Calu3 (cell line): ENCODE measurements at regions not wholly inside any gene's neighbourhood (a gene's known extent, or its start where the extent isn't known, plus 50 kb on each side); places are given as distances from the start of the nearest gene placed in this dataset.

Experiments
- BruUV-seq: library from RNA; stranded (reverse); fragments of 400-500 nt; replicated peaks from 2 replicates; lab custom pipeline; 2021; lab: Mats Ljungman, UMichigan
- CTCF ChIA-PET: fragments of 300-600 bp; sonication (Branson Sonifier 250); formaldehyde crosslinking; loops from one replicate; lab custom pipeline; 2022; ENCODE audit warnings: antibody characterized with exemption; lab: Charles Lee
- DNase-seq: peaks from one replicate; pipeline ENCODE4 v3.0.0; 2022
- H3K27ac Mint-ChIP-seq: one replicate; pipeline ENCODE4 v1.8.0; 2022; ENCODE audit warnings: mixed read lengths; ENCODE audit not compliant: unreplicated experiment
- H3K27me3 Mint-ChIP-seq: one replicate; pipeline ENCODE4 v1.8.0; 2022; ENCODE audit warnings: mixed read lengths; ENCODE audit not compliant: unreplicated experiment
- H3K36me3 Mint-ChIP-seq: one replicate; pipeline ENCODE4 v1.8.0; 2022; ENCODE audit warnings: mild to moderate bottlenecking, moderate library complexity, mixed read lengths; ENCODE audit not compliant: insufficient read depth, unreplicated experiment
- H3K4me1 Mint-ChIP-seq: one replicate; pipeline ENCODE4 v1.8.0; 2022; ENCODE audit warnings: mild to moderate bottlenecking, low read depth, mixed read lengths; ENCODE audit not compliant: unreplicated experiment
- H3K4me3 Mint-ChIP-seq: one replicate; pipeline ENCODE4 v1.8.0; 2022; ENCODE audit warnings: mild to moderate bottlenecking, low read depth, moderate library complexity, mixed read lengths; ENCODE audit not compliant: unreplicated experiment
- H3K9me3 Mint-ChIP-seq: one replicate; pipeline ENCODE4 v1.8.0; 2022; ENCODE audit warnings: low read depth, mixed read lengths; ENCODE audit not compliant: unreplicated experiment
- CTCF ChIP-seq: fragments of 200-600 bp; IDR thresholded peaks from one replicate; pipeline ENCODE4 v1.8.0; 2022; ENCODE audit warnings: antibody characterized with exemption; ENCODE audit not compliant: unreplicated experiment
- intact Hi-C: fragments of 100-400 bp; cut with micrococcal nuclease; formaldehyde crosslinking; loops from one replicate; pipeline ENCODE4 v1.10.0; 2022; ENCODE audit not compliant: unreplicated experiment

GRCh38 chr3:81003008-81003645 lies 758.3 kb downstream of the GBE1 start:
- DNase-seq = no peak
- no TSS peak for BruUV-seq
- Mint-ChIP-seq H3K36me3 (no peaks in the 10 kb centered on the region), H3K27ac (no peak overlapping the region), H3K4me1 (no peaks in the 10 kb centered on the region), H3K4me3 (no peak overlapping the region), H3K27me3 (no peaks in the 10 kb centered on the region), H3K9me3 (peaks cover 5% of the 10 kb centered on the region)
- intact Hi-C loops = no loop called here
- CTCF ChIA-PET = no interaction called here
- TF ChIP-seq CTCF = no peak

GRCh38 chr3:80999481-80999880 lies 762.0 kb downstream of the GBE1 start:
- no peak overlapping the region for H3K27ac Mint-ChIP-seq
- no peaks in the 10 kb centered on the region for H3K27me3 Mint-ChIP-seq
- no peak for DNase-seq
- CTCF ChIA-PET = no interaction called here
- peaks cover 4% of the 10 kb centered on the region for H3K9me3 Mint-ChIP-seq
- intact Hi-C loops = no loop called here
- TF ChIP-seq CTCF = no peak
- no peak overlapping the region for H3K4me3 Mint-ChIP-seq
- BruUV-seq = no TSS peak
- peaks cover 2% of the 10 kb centered on the region for H3K4me1 Mint-ChIP-seq
- no peaks in the 10 kb centered on the region for H3K36me3 Mint-ChIP-seq

- DNase-seq = no peak
- Mint-ChIP-seq H3K4me3 (no peak overlapping the region), H3K4me1 (peaks cover 13% of the 10 kb centered on the region), H3K36me3 (no peaks in the 10 kb centered on the region), H3K27ac (no peak overlapping the region), H3K27me3 (no peaks in the 10 kb centered on the region), H3K9me3 (peaks cover 4% of the 10 kb centered on the region)
- intact Hi-C loops = no loop called here
- TF ChIP-seq CTCF = no peak
- BruUV-seq = no TSS peak
- CTCF ChIA-PET = no interaction called here
Observed at GRCh38 chr3:80998022-80998421, 763.4 kb downstream of the GBE1 start.

- no peak for DNase-seq
- no peaks in the 10 kb centered on the region for H3K36me3 Mint-ChIP-seq
Observed at GRCh38 chr3:80997622-80998021, 763.8 kb downstream of the GBE1 start.

More at GRCh38 chr3:80997622-80998021, 763.8 kb downstream of the GBE1 start:
- H3K27me3 Mint-ChIP-seq = no peaks in the 10 kb centered on the region
- TF ChIP-seq CTCF = no peak
- peaks cover 4% of the 10 kb centered on the region for H3K9me3 Mint-ChIP-seq
- H3K27ac Mint-ChIP-seq = no peak overlapping the region
- H3K4me1 Mint-ChIP-seq = peaks cover 13% of the 10 kb centered on the region
- BruUV-seq = no TSS peak
- intact Hi-C loops = no loop called here
- CTCF ChIA-PET = no interaction called here
- no peak overlapping the region for H3K4me3 Mint-ChIP-seq
